Spinal cord (tissue), 9 donors: ENCODE measurements at regions not wholly inside any gene's neighbourhood (a gene's known extent, or its start where the extent isn't known, plus 50 kb on each side); places are given as distances from the start of the nearest gene placed in this dataset.
A peak's percentile ranks its signal among the peaks of the same experiment; 100 is the strongest.

Experiments
- DNase-seq, 6 donors: peaks; one replicate each; pipeline versions ENCODE4 v3.0.0 to v3.0.0-alpha.2; 2013 to 2015; ENCODE audit warnings: low spot score in 6 of 6, low read depth in 4 of 6
- H3K27ac ChIP-seq: one replicate; pipeline ENCODE4 v1.5.1; 2013; ENCODE audit warnings: low read depth, low read length, control low read depth
- H3K27me3 ChIP-seq: one replicate; pipeline ENCODE4 v1.6.1; 2013; ENCODE audit warnings: low read length; ENCODE audit not compliant: control insufficient read depth, insufficient read depth
- H3K36me3 ChIP-seq: one replicate; pipeline ENCODE4 v1.6.1; 2013; ENCODE audit warnings: low read length; ENCODE audit not compliant: control insufficient read depth, insufficient read depth
- H3K4me1 ChIP-seq: one replicate; pipeline ENCODE4 v1.6.1; 2013; ENCODE audit warnings: low read length; ENCODE audit not compliant: control insufficient read depth, insufficient read depth
- H3K4me3 ChIP-seq: one replicate; pipeline ENCODE4 v1.5.1; 2013; ENCODE audit warnings: low read depth, low read length, control low read depth
- H3K9me3 ChIP-seq: one replicate; pipeline ENCODE4 v1.6.1; 2013; ENCODE audit warnings: low read length; ENCODE audit not compliant: control insufficient read depth, insufficient read depth
- WGBS: methylation state at CpG from one replicate; pipeline ENCODE4 v1.1.5; 2013; ENCODE audit warnings: missing lambda C conversion rate; ENCODE audit not compliant: insufficient coverage; 5-methylcytosine and 5-hydroxymethylcytosine counted together
- donor health status: healthy.

DNA sequence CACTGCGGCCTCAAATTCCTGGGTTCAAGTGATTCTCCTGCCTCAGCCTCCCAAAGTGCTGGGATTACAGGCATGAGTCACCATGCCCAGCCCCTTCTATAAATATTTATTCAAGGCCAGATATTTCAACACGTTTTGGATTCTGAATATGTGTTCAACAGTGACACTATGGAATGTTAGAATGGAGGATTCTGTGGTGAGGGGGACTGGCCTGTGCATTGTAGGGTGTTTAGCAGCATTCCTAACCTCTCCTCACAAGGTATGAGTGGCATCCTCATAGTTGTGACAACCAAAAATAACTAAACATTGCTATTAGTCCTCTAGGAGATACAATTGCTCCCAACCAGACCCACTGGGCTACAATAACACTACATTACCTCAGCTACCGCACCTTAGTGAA, 104.0 kb upstream of the ATP10A start:
- no peaks in the 10 kb centered on the region for H3K27me3 ChIP-seq
- H3K4me3 ChIP-seq, result no peak overlapping the region
- no peak for DNase-seq
- H3K9me3 ChIP-seq, result no peaks in the 10 kb centered on the region
- peaks cover 5% of the 10 kb centered on the region for H3K4me1 ChIP-seq
- WGBS, result 100% methylated on average over 1 of the region's 3 CpGs
- H3K36me3 ChIP-seq, result no peaks in the 10 kb centered on the region
- H3K27ac ChIP-seq, result no peak overlapping the region

DNA sequence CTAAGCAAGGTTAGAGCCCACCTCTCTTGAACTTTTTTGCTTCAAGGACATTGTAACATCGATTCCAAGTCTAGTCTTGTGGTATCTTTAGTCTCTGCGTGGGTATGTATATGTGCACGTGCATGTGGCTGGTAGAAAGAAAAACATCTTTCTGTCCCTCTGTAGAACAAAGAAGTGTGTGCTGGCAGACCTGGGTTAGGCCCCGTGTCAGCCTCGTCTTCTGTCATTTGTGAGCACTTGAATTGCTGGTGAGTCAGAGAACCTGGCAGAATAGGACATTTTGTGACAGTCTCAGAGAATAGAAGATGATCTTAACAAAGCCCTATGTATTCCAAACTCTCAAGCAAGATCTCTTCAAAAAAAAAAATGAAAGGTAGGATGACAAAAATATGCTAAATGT, 102.2 kb upstream of the ATP10A start:
- H3K9me3 ChIP-seq, result no peaks in the 10 kb centered on the region
- no peaks in the 10 kb centered on the region for H3K4me1 ChIP-seq
- no peak overlapping the region for H3K4me3 ChIP-seq
- WGBS, result 65% methylated on average over 3 of the region's 5 CpGs
- no peak for DNase-seq
- no peaks in the 10 kb centered on the region for H3K36me3 ChIP-seq
- no peak overlapping the region for H3K27ac ChIP-seq
- H3K27me3 ChIP-seq, result no peaks in the 10 kb centered on the region

DNA sequence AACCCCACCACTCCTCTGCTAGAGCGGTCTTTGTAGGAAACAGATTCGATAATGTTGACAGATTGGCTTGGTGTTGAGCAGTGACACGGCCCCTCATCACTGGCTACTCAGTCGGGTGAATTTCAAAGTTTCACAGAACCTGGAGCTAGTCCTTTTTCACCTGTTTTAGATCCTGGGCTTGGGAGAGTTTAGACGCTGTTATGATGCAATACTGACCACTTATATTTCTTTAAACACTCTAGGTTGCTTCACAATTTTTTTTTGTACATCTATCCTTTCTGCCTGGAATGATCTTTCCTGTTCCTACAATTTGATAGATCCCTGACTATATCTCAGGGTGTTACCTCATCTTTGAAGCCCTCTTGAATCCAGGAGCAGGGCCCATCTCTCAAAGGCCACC, 97.1 kb upstream of the ATP10A start:
- no peaks in the 10 kb centered on the region for H3K27me3 ChIP-seq
- H3K4me3 ChIP-seq, result no peak overlapping the region
- DNase-seq, result no peak
- no peaks in the 10 kb centered on the region for H3K9me3 ChIP-seq
- H3K36me3 ChIP-seq, result no peaks in the 10 kb centered on the region
- H3K4me1 ChIP-seq, result no peaks in the 10 kb centered on the region
- no peak overlapping the region for H3K27ac ChIP-seq
- 98% methylated on average over 4 of the region's 5 CpGs for WGBS

DNA sequence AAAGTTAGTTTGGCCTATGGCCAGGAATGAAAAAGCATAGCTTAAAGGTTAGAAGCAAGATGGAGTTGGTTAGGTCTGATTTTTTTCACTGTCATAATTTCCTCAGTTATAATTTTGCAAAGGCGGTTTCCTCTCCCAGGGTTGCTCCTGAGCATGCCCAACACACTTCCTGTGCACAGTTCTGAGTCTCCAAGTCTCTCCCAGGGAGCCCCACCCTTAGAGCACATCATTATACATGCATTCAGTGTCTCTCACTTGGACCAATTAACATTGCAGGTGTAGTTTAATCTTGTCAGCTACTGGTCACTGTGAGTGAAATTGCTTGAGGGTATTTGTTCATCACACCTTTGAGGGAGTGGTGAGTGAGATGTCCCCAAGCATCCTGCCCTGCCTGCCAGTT, 96.0 kb upstream of the ATP10A start:
- H3K4me1 ChIP-seq, result no peaks in the 10 kb centered on the region
- DNase-seq, result no peak
- H3K4me3 ChIP-seq, result no peak overlapping the region
- no peaks in the 10 kb centered on the region for H3K9me3 ChIP-seq
- no peak overlapping the region for H3K27ac ChIP-seq
- H3K36me3 ChIP-seq, result no peaks in the 10 kb centered on the region
- H3K27me3 ChIP-seq, result no peaks in the 10 kb centered on the region
- 100% methylated on average over 1 of the region's 1 CpG for whole genome bisulfite sequencing

DNA sequence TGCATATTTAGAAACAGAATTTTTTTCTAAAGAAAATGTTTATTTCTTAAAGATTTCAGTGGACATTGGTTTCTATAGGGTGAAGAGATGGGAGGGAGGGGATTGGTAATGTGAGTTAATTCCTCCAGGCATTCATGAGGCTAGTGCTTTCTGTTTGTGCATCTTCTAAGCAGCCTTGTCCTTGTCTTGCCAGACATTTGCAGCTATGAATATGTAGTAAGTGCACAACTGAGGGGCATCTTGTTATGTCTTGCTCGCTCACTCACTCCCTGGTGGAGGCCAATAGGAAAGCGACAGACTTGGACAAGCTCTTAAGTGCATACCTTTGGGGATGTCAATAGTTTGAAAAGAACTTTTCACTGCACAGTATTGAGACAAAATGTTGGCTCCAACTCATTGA, 92.5 kb upstream of the ATP10A start:
- no peaks in the 10 kb centered on the region for H3K4me1 ChIP-seq
- H3K4me3 ChIP-seq, result no peak overlapping the region
- WGBS, result 80% methylated on average over 1 of the region's 2 CpGs
- no peaks in the 10 kb centered on the region for H3K9me3 ChIP-seq
- DNase-seq, result no peak
- no peaks in the 10 kb centered on the region for H3K27me3 ChIP-seq
- no peak overlapping the region for H3K27ac ChIP-seq
- no peaks in the 10 kb centered on the region for H3K36me3 ChIP-seq

DNA sequence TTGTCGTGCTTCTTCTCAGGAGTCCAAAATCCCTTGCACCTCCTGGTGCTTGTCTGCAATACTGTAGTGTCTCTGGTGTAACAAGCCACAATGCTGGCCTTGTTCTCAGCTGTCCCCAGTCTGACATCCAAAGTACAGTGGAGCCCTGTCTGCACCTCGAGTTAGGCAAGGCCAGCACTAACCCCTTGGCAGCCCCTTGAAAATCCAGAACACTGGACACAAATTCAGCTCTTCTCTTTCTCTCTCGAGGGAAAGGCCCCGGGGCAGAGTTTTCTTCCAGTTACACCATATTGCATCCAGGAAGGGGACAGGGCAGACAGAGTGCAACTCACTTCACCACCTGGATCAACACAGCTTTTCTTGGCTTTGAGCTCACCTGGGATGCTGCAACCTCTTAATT, 91.3 kb upstream of the ATP10A start:
- H3K36me3 ChIP-seq, result no peaks in the 10 kb centered on the region
- H3K9me3 ChIP-seq, result no peaks in the 10 kb centered on the region
- H3K4me3 ChIP-seq, result no peak overlapping the region
- DNase-seq, result no peak
- WGBS, result 33% methylated on average over 3 of the region's 4 CpGs
- H3K4me1 ChIP-seq, result no peaks in the 10 kb centered on the region
- no peaks in the 10 kb centered on the region for H3K27me3 ChIP-seq
- no peak overlapping the region for H3K27ac ChIP-seq

DNA sequence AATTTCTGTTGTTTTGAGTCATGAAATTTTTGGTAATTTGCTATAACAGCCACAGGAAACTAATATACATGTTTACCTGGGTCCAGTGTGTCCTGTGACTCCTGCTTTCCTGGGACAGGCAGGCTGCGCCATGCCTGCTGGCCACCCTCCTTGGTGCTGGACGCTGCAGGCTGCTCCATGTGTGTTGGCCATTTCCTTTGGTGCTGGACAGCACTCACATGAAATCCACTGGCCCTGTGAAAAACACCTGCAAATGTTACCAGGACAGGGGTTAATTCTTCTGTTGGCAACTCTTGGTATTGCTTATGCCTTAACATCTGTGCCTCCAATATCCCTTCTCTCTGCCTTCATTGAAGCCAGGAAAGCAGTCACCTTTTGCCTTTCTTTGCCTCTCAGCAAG, 86.9 kb upstream of the ATP10A start:
- no peaks in the 10 kb centered on the region for H3K36me3 ChIP-seq
- peaks cover 11% of the 10 kb centered on the region for H3K4me1 ChIP-seq
- no peak for DNase-seq
- no peak overlapping the region for H3K4me3 ChIP-seq
- no peaks in the 10 kb centered on the region for H3K27me3 ChIP-seq
- no peak overlapping the region for H3K27ac ChIP-seq
- H3K9me3 ChIP-seq, result no peaks in the 10 kb centered on the region
- 91% methylated on average over 2 of the region's 2 CpGs for WGBS

DNA sequence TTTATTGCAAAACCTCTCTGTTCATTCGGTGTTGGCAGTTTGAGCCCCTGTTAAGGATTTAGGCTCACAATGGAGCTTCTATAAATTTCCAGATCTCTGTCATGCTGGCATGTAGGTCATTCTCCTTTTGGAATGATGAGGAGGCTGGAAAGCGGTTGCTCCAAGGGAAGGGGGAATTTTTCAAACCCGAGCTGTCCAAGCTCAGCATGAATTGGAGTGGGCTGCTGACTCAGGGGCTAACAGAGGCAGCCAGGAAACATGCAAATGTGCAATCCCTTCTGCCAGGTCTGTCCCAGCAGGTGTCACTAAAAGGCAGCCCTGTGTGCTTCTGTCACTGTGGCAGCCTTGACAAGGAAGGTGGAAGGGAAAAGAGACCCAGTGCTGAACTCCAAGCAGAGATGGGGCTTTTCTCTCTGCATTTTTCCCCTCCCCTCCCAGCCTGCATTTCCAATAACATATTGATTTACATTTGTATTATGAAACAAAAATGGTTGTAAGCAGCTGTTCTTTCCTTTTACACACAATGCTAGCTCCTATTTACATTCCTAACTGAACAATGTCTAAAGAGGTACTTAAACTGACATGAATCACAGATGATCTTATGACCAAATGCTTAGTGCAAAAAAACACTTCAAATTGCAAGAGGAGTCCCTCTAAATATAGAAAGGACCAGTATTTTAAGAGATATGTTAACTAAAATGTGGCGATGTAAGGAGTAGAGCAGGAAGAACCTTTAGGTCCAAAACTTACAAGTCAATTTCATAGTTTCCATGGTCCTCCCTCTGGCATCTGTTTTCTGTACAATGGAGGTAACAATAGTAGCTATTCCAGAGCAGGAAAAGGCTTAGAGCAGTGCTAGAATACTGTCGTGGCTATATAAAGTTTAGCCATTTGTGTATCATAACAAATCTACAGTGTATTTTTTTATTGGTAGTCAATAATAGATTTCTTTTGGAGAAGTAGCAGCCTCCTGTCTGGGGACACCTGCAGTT, 84.5 kb upstream of the ATP10A start:
- Histone ChIP-seq H3K27ac (no peak overlapping the region), H3K4me3 (no peak overlapping the region), H3K9me3 (no peaks in the 10 kb centered on the region), H3K36me3 (no peaks in the 10 kb centered on the region), H3K4me1 (peaks cover 11% of the 10 kb centered on the region), H3K27me3 (no peaks in the 10 kb centered on the region)
- WGBS, result 23% methylated on average over 2 of the region's 5 CpGs
- DNase-seq, result peak in 4 of 6 donors; percentile 40 to 94 (median 64)

DNA sequence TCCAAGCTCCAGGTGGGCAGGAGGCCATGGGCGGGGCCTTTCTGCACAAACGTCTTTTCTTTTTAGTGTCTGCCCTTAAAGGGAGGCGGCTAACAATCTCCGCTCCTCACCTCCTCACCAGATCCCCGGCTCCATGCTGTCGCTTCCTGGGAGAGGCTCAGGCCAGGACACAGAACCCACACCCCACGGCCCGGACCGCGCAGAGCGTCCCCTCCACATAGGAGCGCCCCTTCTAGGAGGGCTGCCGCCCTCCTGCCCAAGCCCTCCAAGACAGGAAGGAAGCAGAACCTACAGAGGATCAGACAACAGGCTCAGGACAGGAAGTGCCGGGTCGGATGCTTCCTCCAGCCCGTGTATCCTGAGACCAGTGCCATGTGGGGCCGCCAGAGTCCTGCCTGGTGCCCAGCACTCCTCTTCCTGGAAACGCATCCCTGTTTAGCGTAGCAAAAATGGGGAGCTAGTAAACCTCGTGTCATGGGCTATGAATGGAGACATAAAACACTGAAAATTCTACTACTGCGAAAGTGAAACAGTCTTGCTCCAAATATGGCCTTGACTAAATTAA, 83.2 kb upstream of the ATP10A start:
- Histone ChIP-seq H3K4me1 (peaks cover 11% of the 10 kb centered on the region), H3K27ac (no peak overlapping the region), H3K27me3 (no peaks in the 10 kb centered on the region), H3K4me3 (no peak overlapping the region), H3K36me3 (no peaks in the 10 kb centered on the region), H3K9me3 (no peaks in the 10 kb centered on the region)
- WGBS, result 76% methylated on average over 17 of the region's 21 CpGs
- DNase-seq, result peak in 1 of 6 donors; percentile 21

DNA sequence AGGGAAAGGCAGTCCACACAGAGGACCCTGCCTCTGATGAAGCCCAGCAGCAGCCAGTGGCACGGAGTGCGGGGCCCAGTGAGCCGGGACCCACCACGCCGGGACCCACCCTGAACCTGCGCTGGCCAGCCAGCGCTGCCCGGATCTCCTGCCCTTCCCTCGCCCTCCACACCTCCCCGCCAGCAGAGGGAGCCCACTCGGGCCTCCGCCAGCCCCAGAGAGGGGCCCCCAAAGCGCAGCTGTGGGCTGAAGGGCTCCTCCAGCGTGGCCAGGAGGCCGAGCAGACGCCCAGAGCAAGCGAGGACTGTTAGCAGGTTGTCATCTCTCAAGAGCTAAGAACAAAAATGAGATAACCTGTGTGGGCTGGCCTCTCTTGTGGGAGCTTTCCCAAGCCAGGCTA, 81.3 kb upstream of the ATP10A start:
- Histone ChIP-seq H3K4me3 (no peak overlapping the region), H3K9me3 (no peaks in the 10 kb centered on the region), H3K4me1 (peaks cover 11% of the 10 kb centered on the region), H3K27ac (no peak overlapping the region), H3K36me3 (no peaks in the 10 kb centered on the region), H3K27me3 (no peaks in the 10 kb centered on the region)
- DNase-seq, result no peak
- WGBS, result 90% methylated on average over 17 of the region's 17 CpGs
